ENCODE measurements at regions not wholly inside any gene's neighbourhood (a gene's known extent, or its start where the extent isn't known, plus 50 kb on each side); places are given as distances from the start of the nearest gene placed in this dataset.

- TF ChIP-seq CTCF (IDR thresholded peaks at IDR 0.05): no peak
Measured at GRCh38 chr1:147390185-147390542, 147.7 kb downstream of the CHD1L start.

- TF ChIP-seq CTCF (IDR thresholded peaks at IDR 0.05): no peak
Measured at GRCh38 chr1:147391114-147391513, 148.6 kb downstream of the CHD1L start.

GRCh38 chr1:147409886-147410285 lies 131.4 kb upstream of the BCL9 start:
- TF ChIP-seq CTCF (IDR thresholded peaks at IDR 0.05): no peak

- TF ChIP-seq CTCF (IDR thresholded peaks at IDR 0.05): no peak
Measured at GRCh38 chr1:147413110-147413605, 128.1 kb upstream of the BCL9 start.

GRCh38 chr1:147414505-147415163 lies 126.7 kb upstream of the BCL9 start:
- no peak for TF ChIP-seq CTCF (IDR thresholded peaks at IDR 0.05)

GRCh38 chr1:147417024-147417423 lies 124.3 kb upstream of the BCL9 start:
- no peak for TF ChIP-seq CTCF (IDR thresholded peaks at IDR 0.05)

GRCh38 chr1:147434921-147435320 lies 106.4 kb upstream of the BCL9 start:
- no peak for TF ChIP-seq CTCF (IDR thresholded peaks at IDR 0.05)

GRCh38 chr1:147444381-147444780 lies 96.9 kb upstream of the BCL9 start:
- TF ChIP-seq CTCF (IDR thresholded peaks at IDR 0.05): no peak

All from LNCAP (cell line).